K562 (cell line): ENCODE measurements at regions not wholly inside any gene's neighbourhood (a gene's known extent, or its start where the extent isn't known, plus 50 kb on each side); places are given as distances from the start of the nearest gene placed in this dataset.

ENCODE experiments used
- ATAC-seq: fragments of 200-7000 bp; cut with Tn5 transposase; 3 replicates; pipeline ENCODE4 v1.9.1; 2020; ENCODE audit warnings: moderate library complexity
- BruUV-seq: library from RNA; stranded (reverse); fragments of 400-500 nt; replicated peaks from 2 replicates; lab custom pipeline; 2021; lab: Mats Ljungman, UMichigan
- CTCF ChIA-PET: fragments of 300-600 bp; formaldehyde crosslinking; extraction: SDS; loops from one replicate; lab custom pipeline; 2021; ENCODE audit warnings: low intra/inter-chr PET ratio; lab: Yijun Ruan, JAX
- POLR2A ChIA-PET: fragments of 300-600, 350-650 bp; sonication (Branson Sonifier 250); formaldehyde crosslinking; extraction: SDS; loops from one replicate; lab custom pipeline; 2021; ENCODE audit warnings: antibody characterized with exemption, inconsistent platforms; lab: Yijun Ruan, JAX
- DNase-seq, 4 experiments: peaks; one replicate each; pipeline versions ENCODE4 v3.0.0 to v3.0.0-alpha.2; 2011 to 2018; ENCODE audit warnings: low spot score in 3 of 4, mixed read lengths in 3 of 4; ENCODE audit errors: extremely low read depth in 1 of 4
- FAIRE-seq: peaks from 2 replicates; lab custom pipeline; 2011; peaks lifted over from hg19 to GRCh38; lab: Jason Lieb, UNC
- H2AFZ ChIP-seq: 2 replicates; pipeline ENCODE4 v1.6.0; 2011; ENCODE audit warnings: low read depth, low read length, control low read depth, inconsistent platforms
- H3K27ac ChIP-seq: fragments of 200-600 bp; 3 replicates; pipeline ENCODE4 v1.8.0; 2011; ENCODE audit warnings: low read depth, mild to moderate bottlenecking, control low read depth, inconsistent platforms, low read length, moderate library complexity, mixed read lengths; ENCODE audit errors: extremely low read depth
- H3K27me3 ChIP-seq, 2 experiments: fragments of 300-600 bp in 1 of 2; 2 replicates in 1 of 2; 3 replicates in 1 of 2; pipeline versions ENCODE4 v1.6.0 to v1.8.0; 2011; ENCODE audit warnings: inconsistent platforms in 2 of 2, low read length in 2 of 2, mild to moderate bottlenecking in 1 of 2, mixed read lengths in 1 of 2, moderate library complexity in 1 of 2; ENCODE audit not compliant: control insufficient read depth in 2 of 2, insufficient read depth in 2 of 2
- H3K36me3 ChIP-seq: fragments of 300-600 bp; 3 replicates; pipeline ENCODE4 v1.8.0; 2011; ENCODE audit warnings: mild to moderate bottlenecking, low read length, inconsistent platforms; ENCODE audit not compliant: control insufficient read depth, insufficient read depth
- H3K4me1 ChIP-seq, 2 experiments: fragments of 200-600 bp in 1 of 2; replicated peaks in 1 of 2; 2 replicates in 1 of 2; 3 replicates in 1 of 2; pipeline versions ENCODE4 v1.5.1 to v1.8.0; 2011; ENCODE audit warnings: inconsistent platforms in 2 of 2, low read length in 2 of 2, mild to moderate bottlenecking in 1 of 2, mixed read lengths in 1 of 2, moderate library complexity in 1 of 2; ENCODE audit not compliant: control insufficient read depth in 2 of 2, insufficient read depth in 2 of 2
- H3K4me2 ChIP-seq: 2 replicates; pipeline ENCODE4 v1.6.1; 2011; ENCODE audit warnings: low read length, control low read depth, inconsistent platforms, mixed read lengths; ENCODE audit not compliant: insufficient read depth
- H3K4me3 ChIP-seq: fragments of 200-600 bp; sonication (generic), shearing (Covaris generic); 2 replicates; pipeline ENCODE4 v1.5.1; 2016; ENCODE audit warnings: control low read depth, inconsistent platforms
- H3K79me2 ChIP-seq: fragments of 200-600 bp; 3 replicates; pipeline ENCODE4 v1.8.0; 2011; ENCODE audit warnings: low read length, inconsistent platforms; ENCODE audit not compliant: control insufficient read depth, insufficient read depth
- H3K9ac ChIP-seq, 2 experiments: 2 replicates each; pipeline versions ENCODE4 v1.6.0 to v1.6.1; 2011; ENCODE audit warnings: low read depth in 2 of 2, low read length in 2 of 2, control low read depth in 1 of 2, inconsistent platforms in 1 of 2, mild to moderate bottlenecking in 1 of 2, mixed read lengths in 1 of 2; ENCODE audit not compliant: insufficient read depth in 1 of 2
- H3K9me1 ChIP-seq: one replicate; pipeline ENCODE4 v1.6.0; 2011; ENCODE audit warnings: inconsistent platforms, mild to moderate bottlenecking, low read length, moderate library complexity; ENCODE audit not compliant: control insufficient read depth, insufficient read depth
- H3K9me3 ChIP-seq: replicated peaks from 2 replicates; pipeline ENCODE4 v1.5.1; 2011; ENCODE audit warnings: low read depth, low read length, inconsistent platforms; ENCODE audit not compliant: control insufficient read depth, insufficient read depth
- H4K20me1 ChIP-seq: replicated peaks from 2 replicates; pipeline ENCODE4 v1.6.1; 2011; ENCODE audit warnings: low read length, inconsistent platforms, mixed read lengths; ENCODE audit not compliant: control insufficient read depth, insufficient read depth
- HDGF ChIP-seq: fragments of 450-650 bp; IDR thresholded peaks from 2 replicates; pipeline ENCODE4 v1.6.1; 2016
- IRF2 ChIP-seq: sonication (generic); formaldehyde crosslinking; IDR thresholded peaks from 2 replicates; pipeline ENCODE4 v1.8.1; 2022; ENCODE audit warnings: mild to moderate bottlenecking, missing genetic modification reagents
- MIER1 ChIP-seq: fragments of 450-650 bp; IDR thresholded peaks from 2 replicates; pipeline ENCODE4 v1.6.1; 2016; ENCODE audit warnings: antibody characterized with exemption, mild to moderate bottlenecking, low read depth
- TCF3 ChIP-seq: sonication (generic); formaldehyde crosslinking; IDR thresholded peaks from 2 replicates; pipeline ENCODE4 v1.4.0; 2020; ENCODE audit warnings: mild to moderate bottlenecking, missing genetic modification reagents
- WGBS: fragments of 100-300 bp; shearing (Covaris generic); methylation state at CpG from one replicate; pipeline ENCODE4 v1.1.6; 2016; ENCODE audit warnings: low coverage, mixed read lengths; ENCODE audit not compliant: insufficient coverage; ENCODE audit errors: missing lambda C conversion rate; 5-methylcytosine and 5-hydroxymethylcytosine counted together
- in situ Hi-C: fragments of 300-500 bp; cut with MboI; formaldehyde crosslinking; loops from 4 replicates; pipeline ENCODE4 v1.15.0; 2018; ENCODE audit warnings: inconsistent platforms, mixed read lengths
- intact Hi-C: fragments of 100-400 bp; cut with micrococcal nuclease; formaldehyde crosslinking; loops from 2 replicates; pipeline ENCODE4 v1.14.2; 2022
- TF ChIP-seq, protein P1 (sequence below): fragments of 250-450 bp; sonication (Bioruptor Pico); IDR thresholded peaks from 2 replicates; pipeline ENCODE4 v1.5.0; 2020; ENCODE audit warnings: mild to moderate bottlenecking
- TF ChIP-seq, protein P2 (sequence below): fragments of 250-450 bp; sonication (Bioruptor Pico); IDR thresholded peaks from 2 replicates; pipeline ENCODE4 v1.8.0; 2021; ENCODE audit warnings: borderline replicate concordance, mild to moderate bottlenecking, moderate library complexity; ENCODE audit not compliant: poor library complexity, severe bottlenecking

- TF ChIP-seq, protein P1, sequence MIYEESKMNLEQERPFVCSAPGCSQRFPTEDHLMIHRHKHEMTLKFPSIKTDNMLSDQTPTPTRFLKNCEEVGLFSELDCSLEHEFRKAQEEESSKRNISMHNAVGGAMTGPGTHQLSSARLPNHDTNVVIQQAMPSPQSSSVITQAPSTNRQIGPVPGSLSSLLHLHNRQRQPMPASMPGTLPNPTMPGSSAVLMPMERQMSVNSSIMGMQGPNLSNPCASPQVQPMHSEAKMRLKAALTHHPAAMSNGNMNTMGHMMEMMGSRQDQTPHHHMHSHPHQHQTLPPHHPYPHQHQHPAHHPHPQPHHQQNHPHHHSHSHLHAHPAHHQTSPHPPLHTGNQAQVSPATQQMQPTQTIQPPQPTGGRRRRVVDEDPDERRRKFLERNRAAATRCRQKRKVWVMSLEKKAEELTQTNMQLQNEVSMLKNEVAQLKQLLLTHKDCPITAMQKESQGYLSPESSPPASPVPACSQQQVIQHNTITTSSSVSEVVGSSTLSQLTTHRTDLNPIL (CRISPR knock-in tag): no peak
- no peak for TF ChIP-seq HDGF
- TF ChIP-seq TCF3 (CRISPR knock-in tag): no peak
- TF ChIP-seq MIER1: no peak
Measured at GRCh38 chrX:3443184-3443583, 96.7 kb upstream of the MXRA5 start (continued).

DNA sequence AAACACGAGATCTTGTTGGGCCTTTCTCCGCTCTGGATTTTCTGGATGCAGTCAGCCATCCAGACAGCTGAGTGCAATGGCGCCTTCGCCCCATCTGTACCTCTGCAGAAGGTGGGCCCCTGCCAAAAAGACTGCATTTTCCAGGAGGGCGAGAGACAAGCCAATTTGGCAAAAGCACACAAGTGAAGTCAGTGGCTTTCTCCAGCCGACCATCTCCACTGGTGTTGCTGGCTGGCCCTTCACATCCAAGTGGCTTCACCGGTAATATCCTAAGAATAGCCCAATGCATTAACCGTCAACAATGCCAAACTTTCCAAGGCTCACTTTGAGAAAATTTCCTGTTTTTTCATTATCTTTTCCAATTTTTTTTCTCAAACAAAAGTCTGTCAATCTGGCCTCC lies 96.2 kb upstream of the MXRA5 start:
- intact Hi-C loops: no loop called here
- Histone ChIP-seq H3K27ac (no peak overlapping the region), H3K4me3 (no peak overlapping the region), H3K4me1 (no peaks in the 10 kb centered on the region), H3K79me2 (no peaks in the 10 kb centered on the region), H3K9me3 (no peaks in the 10 kb centered on the region)
- TF ChIP-seq, protein P2, sequence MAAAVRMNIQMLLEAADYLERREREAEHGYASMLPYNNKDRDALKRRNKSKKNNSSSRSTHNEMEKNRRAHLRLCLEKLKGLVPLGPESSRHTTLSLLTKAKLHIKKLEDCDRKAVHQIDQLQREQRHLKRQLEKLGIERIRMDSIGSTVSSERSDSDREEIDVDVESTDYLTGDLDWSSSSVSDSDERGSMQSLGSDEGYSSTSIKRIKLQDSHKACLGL (CRISPR knock-in tag): no peak
- TF ChIP-seq IRF2: no peak
- TF ChIP-seq, all 486 proteins: peak for 0
- BruUV-seq: no TSS peak
- no peak for ATAC-seq
- Histone ChIP-seq H3K9me1 (no peaks in the 10 kb centered on the region), H2AFZ (no peak overlapping the region), H3K36me3 (no peaks in the 10 kb centered on the region), H3K4me2 (no peak overlapping the region), H3K27me3 (no peaks in the 10 kb centered on the region), H3K9ac (no peak overlapping the region), H4K20me1 (no peaks in the 10 kb centered on the region)
- DNase-seq: no peak
- CTCF ChIA-PET: no interaction called here
- in situ Hi-C loops: no loop called here
- WGBS: 0% methylated on average over 8 of the region's 8 CpGs
- POLR2A ChIA-PET: no interaction called here
- FAIRE-seq: no peak
